Activated CD4-positive, alpha-beta T cell treated with anti-CD3 and anti-CD28 coated beads, Interleukin-2, amount 10 ng/mL, durations not matched to agents 24 days and 14 days (primary cell): ENCODE measurements at regions not wholly inside any gene's neighbourhood (a gene's known extent, or its start where the extent isn't known, plus 50 kb on each side); places are given as distances from the start of the nearest gene placed in this dataset.
"Not testable (repeated sequence)": the region's sequence is repeated elsewhere in the genome, so short reads cannot be mapped to it uniquely, and the experiment has no call there.

Source experiments
- DNase-seq: peaks from one replicate; pipeline ENCODE4 v3.0.0; 2022
- H3K27ac Mint-ChIP-seq: one replicate; pipeline ENCODE4 v1.8.0; 2022; ENCODE audit warnings: mild to moderate bottlenecking, mixed read lengths
- H3K27me3 Mint-ChIP-seq: one replicate; pipeline ENCODE4 v1.8.0; 2022; ENCODE audit warnings: mixed read lengths
- H3K36me3 Mint-ChIP-seq: one replicate; pipeline ENCODE4 v1.8.0; 2022; ENCODE audit warnings: low read depth, mild to moderate bottlenecking, mixed read lengths
- H3K4me1 Mint-ChIP-seq: one replicate; pipeline ENCODE4 v1.8.0; 2021; ENCODE audit warnings: mixed read lengths
- H3K4me3 Mint-ChIP-seq: one replicate; pipeline ENCODE4 v1.8.0; 2022; ENCODE audit warnings: mild to moderate bottlenecking, moderate library complexity, mixed read lengths
- H3K9me3 Mint-ChIP-seq: one replicate; pipeline ENCODE4 v1.8.0; 2021; ENCODE audit warnings: mixed read lengths
- intact Hi-C: fragments of 100-400 bp; cut with micrococcal nuclease; formaldehyde crosslinking; loops from one replicate; pipeline ENCODE4 v1.15.1; 2023

DNA sequence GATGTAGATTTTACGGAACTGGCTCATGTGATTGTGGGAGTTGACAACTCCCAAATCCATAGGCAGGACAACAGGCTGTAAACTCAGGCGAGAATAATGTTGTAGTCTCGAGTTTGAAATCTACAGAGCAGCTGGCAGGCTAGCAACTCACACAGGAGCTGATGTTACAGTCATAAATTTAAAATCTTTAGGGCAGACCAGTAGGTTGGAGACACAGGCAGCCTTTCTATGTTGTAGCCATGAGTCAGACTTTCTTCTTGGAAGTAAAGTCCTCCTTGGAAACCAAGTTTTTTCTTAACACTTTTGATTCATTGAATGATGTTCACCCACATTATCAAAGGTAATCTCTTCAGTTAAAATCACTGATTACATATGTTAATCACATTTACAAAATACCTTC lies 89.1 kb upstream of the ALCAM start:
- H3K27me3 Mint-ChIP-seq = peaks cover 2% of the 10 kb centered on the region
- DNase-seq = no peak
- no peak overlapping the region for H3K4me3 Mint-ChIP-seq
- intact Hi-C loops = no loop called here
- H3K4me1 Mint-ChIP-seq = no peaks in the 10 kb centered on the region
- H3K27ac Mint-ChIP-seq = no peak overlapping the region
- no peaks in the 10 kb centered on the region for H3K9me3 Mint-ChIP-seq
- no peaks in the 10 kb centered on the region for H3K36me3 Mint-ChIP-seq

DNA sequence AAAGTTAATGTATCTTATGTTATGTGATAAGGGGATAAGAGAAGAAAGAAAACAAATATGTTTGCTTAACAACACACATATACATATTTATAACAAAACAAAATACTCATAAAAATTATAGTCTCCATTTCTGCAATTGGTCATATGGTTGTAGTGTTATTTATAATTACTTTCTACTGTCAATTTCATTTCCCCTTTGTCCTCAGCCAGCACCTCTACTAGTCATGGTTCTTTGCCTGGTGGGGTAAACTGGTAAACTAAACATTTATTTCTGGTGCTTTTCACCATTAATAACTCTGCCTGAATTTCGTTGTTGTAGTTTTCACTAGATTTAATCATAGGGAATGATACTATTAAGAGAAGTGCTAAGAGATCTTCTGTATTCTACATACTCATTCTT lies 88.0 kb upstream of the ALCAM start:
- H3K4me1 Mint-ChIP-seq = no peaks in the 10 kb centered on the region
- no peak overlapping the region for H3K4me3 Mint-ChIP-seq
- DNase-seq = no peak
- H3K27ac Mint-ChIP-seq = no peak overlapping the region
- no peaks in the 10 kb centered on the region for H3K9me3 Mint-ChIP-seq
- no peaks in the 10 kb centered on the region for H3K36me3 Mint-ChIP-seq
- H3K27me3 Mint-ChIP-seq = peaks cover 2% of the 10 kb centered on the region
- intact Hi-C loops = no loop called here

DNA sequence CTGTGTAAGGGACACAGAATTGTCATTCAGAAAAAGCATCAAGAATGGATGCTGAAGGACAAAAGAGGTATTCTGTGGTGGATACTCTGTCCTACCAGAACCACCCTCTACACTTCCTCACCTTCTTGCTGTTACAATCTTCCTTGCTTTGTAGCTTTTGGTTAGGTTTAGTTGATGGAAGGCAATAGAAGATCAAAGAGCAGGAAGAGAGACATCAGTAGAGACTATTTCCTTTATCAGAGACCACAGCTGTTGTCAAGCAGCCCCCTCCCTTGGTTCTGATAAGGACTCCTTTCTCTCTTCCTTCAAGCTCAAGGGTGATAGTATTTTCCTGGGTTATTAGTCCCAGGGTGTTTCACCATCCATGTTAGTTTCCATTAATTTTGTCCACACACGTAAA lies 84.7 kb upstream of the ALCAM start:
- no peak overlapping the region for H3K27ac Mint-ChIP-seq
- intact Hi-C loops = no loop called here
- DNase-seq = no peak
- H3K9me3 Mint-ChIP-seq = no peaks in the 10 kb centered on the region
- peaks cover 1% of the 10 kb centered on the region for H3K27me3 Mint-ChIP-seq
- no peaks in the 10 kb centered on the region for H3K4me1 Mint-ChIP-seq
- H3K36me3 Mint-ChIP-seq = no peaks in the 10 kb centered on the region
- no peak overlapping the region for H3K4me3 Mint-ChIP-seq

DNA sequence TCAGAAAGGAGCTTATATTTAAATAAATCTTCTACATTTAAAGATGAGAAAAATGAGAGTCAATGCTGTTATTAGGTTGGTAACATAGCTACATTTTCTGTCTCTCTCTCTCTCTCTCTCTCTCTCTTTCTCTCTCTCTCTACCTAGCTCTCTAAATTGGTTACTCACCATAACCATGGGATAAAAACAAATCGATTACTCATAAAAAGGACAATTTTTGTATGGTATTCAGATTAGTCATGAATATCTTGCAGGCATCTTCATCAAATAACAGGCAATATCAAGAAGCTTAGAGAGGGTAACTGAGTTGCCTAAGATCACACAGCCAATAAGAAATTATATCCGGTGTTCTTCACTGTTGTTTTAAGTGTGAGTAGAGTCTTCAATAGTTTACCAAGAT lies 81.8 kb upstream of the ALCAM start:
- intact Hi-C loops = no loop called here
- Mint-ChIP-seq H3K4me1 (no peaks in the 10 kb centered on the region), H3K27ac (no peak overlapping the region)

DNA sequence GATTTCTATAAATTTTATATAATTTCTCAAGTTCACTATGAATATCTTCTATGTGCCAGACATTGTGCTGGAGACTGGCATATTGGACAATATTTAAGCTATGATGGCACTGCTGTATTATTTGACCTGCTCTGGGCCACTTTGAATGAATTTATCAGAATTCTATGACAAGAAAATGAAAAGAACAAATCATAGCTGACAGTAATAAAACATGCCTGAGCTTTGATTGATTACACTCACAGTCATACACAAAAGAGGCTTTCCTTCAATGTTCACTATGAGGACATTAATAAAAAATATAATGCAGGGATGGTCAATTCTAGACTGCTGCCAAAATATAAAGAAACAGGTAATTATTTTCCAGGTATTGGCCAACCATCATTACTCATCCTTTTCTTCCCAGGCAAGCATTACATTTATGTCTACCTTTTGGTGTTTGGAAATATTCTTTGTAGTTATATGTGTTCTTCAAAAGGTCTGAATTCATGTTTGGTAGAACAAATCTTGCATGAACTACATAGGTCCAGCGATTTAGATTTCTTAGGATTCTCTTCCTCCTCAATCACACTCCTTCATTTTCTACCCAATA lies 81.0 kb upstream of the ALCAM start:
- H3K4me1 Mint-ChIP-seq = no peaks in the 10 kb centered on the region
- no peak for DNase-seq
- H3K36me3 Mint-ChIP-seq = no peaks in the 10 kb centered on the region
- no peaks in the 10 kb centered on the region for H3K9me3 Mint-ChIP-seq
- H3K27me3 Mint-ChIP-seq = peaks cover 1% of the 10 kb centered on the region
- H3K27ac Mint-ChIP-seq = no peak overlapping the region
- H3K4me3 Mint-ChIP-seq = no peak overlapping the region
- intact Hi-C loops = no loop called here

More for the DNA sequence above, 81.8 kb upstream of the ALCAM start:
- Mint-ChIP-seq H3K9me3 (no peaks in the 10 kb centered on the region), H3K27me3 (peaks cover 1% of the 10 kb centered on the region), H3K36me3 (no peaks in the 10 kb centered on the region), H3K4me3 (no peak overlapping the region)
- DNase-seq = no peak

DNA sequence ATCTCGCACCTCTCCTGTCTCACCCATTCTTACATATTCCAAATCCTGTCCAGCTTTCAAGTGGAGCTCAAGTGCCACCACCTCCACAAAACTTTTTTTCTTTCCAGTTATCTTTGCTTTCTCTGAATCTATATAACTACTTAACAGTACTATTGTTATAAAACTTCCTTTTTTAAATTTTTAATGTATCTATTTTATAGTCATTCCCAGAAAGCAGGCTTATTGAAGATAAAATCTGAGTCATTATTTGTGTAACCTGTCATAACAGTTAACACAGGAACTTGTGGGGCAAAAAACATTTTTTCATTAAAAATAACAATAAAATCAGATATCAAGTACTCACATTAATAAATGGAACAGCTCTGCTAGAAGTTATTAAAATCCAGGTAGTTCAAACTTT lies 73.3 kb upstream of the ALCAM start:
- Mint-ChIP-seq H3K9me3 (peaks cover 12% of the 10 kb centered on the region), H3K36me3 (no peaks in the 10 kb centered on the region), H3K4me1 (no peaks in the 10 kb centered on the region), H3K27ac (no peak overlapping the region), H3K4me3 (no peak overlapping the region), H3K27me3 (no peaks in the 10 kb centered on the region)
- intact Hi-C loops = no loop called here
- no peak for DNase-seq

DNA sequence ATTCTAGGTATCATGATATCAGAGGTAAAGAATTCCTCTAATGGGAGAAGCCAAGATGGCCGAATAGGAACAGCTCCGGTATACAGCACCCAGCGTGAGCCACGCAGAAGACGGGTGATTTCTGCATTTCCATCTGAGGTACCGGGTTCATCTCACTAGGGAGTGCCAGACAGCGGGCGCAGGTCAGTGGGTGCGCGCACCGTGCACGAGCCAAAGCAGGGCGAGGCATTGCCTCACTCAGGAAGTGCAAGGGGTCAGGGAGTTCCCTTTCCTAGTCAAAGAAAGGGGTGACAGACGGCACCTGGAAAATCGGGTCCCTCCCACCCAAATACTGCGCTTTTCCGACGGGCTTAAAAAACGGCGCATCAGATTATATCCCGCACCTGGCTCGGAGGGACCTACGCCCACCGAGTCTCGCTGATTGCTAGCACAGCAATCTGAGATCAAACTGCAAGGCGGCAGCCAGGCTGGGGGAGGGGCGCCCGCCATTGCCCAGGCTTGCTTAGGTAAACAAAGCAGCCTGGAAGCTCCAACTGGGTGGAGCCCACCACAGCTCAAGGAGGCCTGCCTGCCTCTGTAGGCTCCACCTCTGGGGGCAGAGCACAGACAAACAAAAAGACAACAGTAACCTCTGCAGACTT lies 70.4 kb upstream of the ALCAM start:
- H3K36me3 Mint-ChIP-seq, H3K4me3 Mint-ChIP-seq, H3K4me1 Mint-ChIP-seq, H3K27ac Mint-ChIP-seq, DNase-seq, H3K27me3 Mint-ChIP-seq, intact Hi-C loops: not testable (repeated sequence)
- peaks cover 15% of the 10 kb centered on the region for H3K9me3 Mint-ChIP-seq

DNA sequence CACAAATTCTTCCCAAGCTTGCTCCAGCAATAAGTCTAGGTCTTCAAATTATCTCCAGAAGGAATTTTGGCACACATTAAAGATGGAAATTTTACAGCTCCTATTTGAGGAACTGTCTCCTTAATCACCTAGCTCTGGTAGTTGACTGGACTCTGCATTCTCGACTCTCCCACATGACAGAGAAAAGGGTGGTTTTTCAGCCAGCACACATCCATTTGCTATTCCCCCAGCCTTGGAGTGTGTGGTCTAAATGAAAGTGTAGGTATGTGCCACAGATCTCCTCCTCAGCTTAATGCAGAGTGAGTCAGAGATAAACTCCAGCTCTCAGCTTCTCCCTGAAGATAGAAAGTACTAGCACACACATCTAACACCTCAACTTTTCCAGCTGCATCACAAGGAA lies 62.2 kb upstream of the ALCAM start:
- Mint-ChIP-seq H3K4me1 (no peaks in the 10 kb centered on the region), H3K9me3 (peaks cover 22% of the 10 kb centered on the region), H3K27ac (no peak overlapping the region), H3K27me3 (no peaks in the 10 kb centered on the region), H3K4me3 (no peak overlapping the region), H3K36me3 (no peaks in the 10 kb centered on the region)
- intact Hi-C loops = no loop called here
- no peak for DNase-seq

DNA sequence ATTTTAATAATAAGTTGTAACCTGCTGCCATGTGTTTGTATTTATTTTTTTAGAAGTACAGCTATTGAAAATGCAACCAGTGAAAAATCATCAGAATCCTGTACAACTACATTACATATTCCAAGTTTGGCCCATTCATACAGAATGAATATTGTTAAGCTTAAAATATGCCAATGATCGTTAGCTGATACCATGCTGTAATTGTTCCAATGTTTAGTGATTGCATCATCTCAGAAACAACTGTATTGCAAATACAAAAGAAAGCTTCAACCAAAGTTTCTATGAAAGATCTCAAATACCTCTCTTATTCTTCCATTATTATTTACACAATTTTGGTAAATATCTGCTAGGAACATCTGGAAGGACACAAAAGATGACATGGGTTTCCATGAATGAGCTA lies 51.6 kb upstream of the ALCAM start:
- H3K4me1 Mint-ChIP-seq = no peaks in the 10 kb centered on the region
- intact Hi-C loops = no loop called here
- H3K9me3 Mint-ChIP-seq = no peaks in the 10 kb centered on the region
- H3K36me3 Mint-ChIP-seq = no peaks in the 10 kb centered on the region
- DNase-seq = no peak
- no peak overlapping the region for H3K27ac Mint-ChIP-seq
- H3K27me3 Mint-ChIP-seq = peaks cover 2% of the 10 kb centered on the region
- H3K4me3 Mint-ChIP-seq = no peak overlapping the region

DNA sequence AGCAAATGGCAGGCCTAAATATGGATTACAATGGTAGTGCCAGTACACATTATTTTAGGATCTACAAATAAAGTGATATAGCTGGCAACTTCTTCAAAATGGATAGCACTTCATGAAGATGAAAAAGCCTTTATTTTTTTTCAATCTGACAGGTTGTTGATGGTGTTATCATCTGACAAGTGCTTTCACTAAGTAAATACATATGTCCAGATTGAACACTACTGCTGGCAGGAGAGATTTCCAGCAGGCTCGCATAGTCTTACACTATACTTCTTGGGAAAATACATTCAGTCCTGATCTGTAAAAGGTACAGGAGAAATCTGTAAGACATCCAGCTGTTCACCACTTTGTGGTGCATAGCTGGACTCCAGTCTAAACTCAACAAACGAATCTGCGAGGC lies 50.9 kb upstream of the ALCAM start:
- Mint-ChIP-seq H3K4me3 (no peak overlapping the region), H3K27me3 (peaks cover 2% of the 10 kb centered on the region), H3K27ac (no peak overlapping the region), H3K36me3 (no peaks in the 10 kb centered on the region), H3K4me1 (no peaks in the 10 kb centered on the region), H3K9me3 (no peaks in the 10 kb centered on the region)
- DNase-seq = no peak
- intact Hi-C loops = no loop called here

DNA sequence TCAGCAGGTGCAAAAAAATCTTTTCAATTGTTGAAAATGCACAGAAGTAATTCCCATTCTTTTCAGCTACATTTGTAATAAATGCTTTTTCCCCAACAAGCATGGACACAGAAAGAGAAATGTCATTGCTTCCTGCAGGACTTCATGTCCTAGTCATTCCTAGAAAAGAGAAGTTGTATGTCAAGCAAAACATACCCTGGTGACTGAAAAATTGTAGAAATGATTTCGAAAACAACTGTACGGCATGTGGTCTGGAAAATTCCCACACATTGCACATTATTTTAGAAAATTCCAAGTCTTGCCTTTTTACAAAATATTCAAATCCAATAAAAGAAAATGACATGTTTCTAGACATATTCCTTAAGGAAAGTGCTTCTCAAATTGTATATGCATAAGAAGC lies 50.4 kb upstream of the ALCAM start:
- H3K27me3 Mint-ChIP-seq = peaks cover 2% of the 10 kb centered on the region
- DNase-seq = no peak
- no peaks in the 10 kb centered on the region for H3K9me3 Mint-ChIP-seq
- H3K4me3 Mint-ChIP-seq = no peak overlapping the region
- H3K36me3 Mint-ChIP-seq = no peaks in the 10 kb centered on the region
- intact Hi-C loops = no loop called here
- H3K27ac Mint-ChIP-seq = no peak overlapping the region
- H3K4me1 Mint-ChIP-seq = no peaks in the 10 kb centered on the region
